GM23338 (cell line): ENCODE measurements at regions not wholly inside any gene's neighbourhood (a gene's known extent, or its start where the extent isn't known, plus 50 kb on each side); places are given as distances from the start of the nearest gene placed in this dataset.

Experiments
- ATAC-seq: fragments of 200-7000 bp; cut with Tn5 transposase; 3 replicates; pipeline ENCODE4 v1.9.1; 2020
- DNase-seq: peaks from one replicate; pipeline ENCODE4 v3.0.0-alpha.2; 2015; ENCODE audit warnings: low spot score
- H2AFZ ChIP-seq: fragments of 200-600 bp; sonication (generic); 2 replicates; pipeline ENCODE4 v1.8.0; 2016; ENCODE audit warnings: antibody characterized with exemption, mild to moderate bottlenecking, moderate library complexity
- H3F3A ChIP-seq: fragments of 200-600 bp; sonication (generic); replicated peaks from 2 replicates; pipeline ENCODE4 v1.8.0; 2017; ENCODE audit warnings: antibody characterized with exemption, mixed run types, low read depth
- H3K27ac ChIP-seq: fragments of 200-600 bp; sonication (generic); 2 replicates; pipeline ENCODE4 v1.6.1; 2016; ENCODE audit warnings: low read depth
- H3K27me3 ChIP-seq: fragments of 200-600 bp; sonication (generic); 2 replicates; pipeline ENCODE4 v1.8.0; 2016; ENCODE audit warnings: mild to moderate bottlenecking, mixed run types, moderate library complexity; ENCODE audit not compliant: insufficient read depth
- H3K36me3 ChIP-seq: fragments of 200-600 bp; sonication (generic); 2 replicates; pipeline ENCODE4 v1.8.0; 2016; ENCODE audit warnings: mild to moderate bottlenecking; ENCODE audit not compliant: insufficient read depth
- H3K4me1 ChIP-seq: fragments of 200-600 bp; sonication (generic); 2 replicates; pipeline ENCODE4 v1.8.0; 2016; ENCODE audit warnings: mild to moderate bottlenecking, moderate library complexity; ENCODE audit not compliant: insufficient read depth
- H3K4me2 ChIP-seq: fragments of 200-600 bp; sonication (generic); 2 replicates; pipeline ENCODE4 v1.7.1; 2017; ENCODE audit warnings: mixed run types
- H3K4me3 ChIP-seq: fragments of 200-600 bp; sonication (generic); 2 replicates; pipeline ENCODE4 v1.6.1; 2016; ENCODE audit warnings: mixed run types
- H3K79me2 ChIP-seq: fragments of 200-600 bp; sonication (generic); replicated peaks from 2 replicates; pipeline ENCODE4 v1.8.0; 2017; ENCODE audit warnings: mild to moderate bottlenecking; ENCODE audit not compliant: insufficient read depth
- H3K9me2 ChIP-seq: fragments of 200-600 bp; sonication (generic); 2 replicates; pipeline ENCODE4 v1.8.0; 2017; ENCODE audit not compliant: insufficient read depth
- H4K20me1 ChIP-seq: fragments of 200-600 bp; sonication (generic); replicated peaks from 2 replicates; pipeline ENCODE4 v1.8.0; 2017; ENCODE audit warnings: mild to moderate bottlenecking; ENCODE audit not compliant: insufficient read depth
- H3K27ac Mint-ChIP-seq: 2 replicates; pipeline ENCODE4 v1.8.0; 2020; ENCODE audit warnings: inconsistent platforms, mild to moderate bottlenecking, moderate library complexity, mixed read lengths
- H3K27me3 Mint-ChIP-seq: 3 replicates; pipeline ENCODE4 v1.8.0; 2022; ENCODE audit warnings: low read depth, mild to moderate bottlenecking, moderate library complexity, mixed read lengths, inconsistent platforms; ENCODE audit not compliant: insufficient read depth, poor library complexity
- H3K36me3 Mint-ChIP-seq: 3 replicates; pipeline ENCODE4 v1.8.0; 2021; ENCODE audit warnings: low read depth, mild to moderate bottlenecking, inconsistent platforms, moderate library complexity, mixed read lengths
- H3K4me1 Mint-ChIP-seq: 3 replicates; pipeline ENCODE4 v1.8.0; 2020; ENCODE audit warnings: mild to moderate bottlenecking, inconsistent platforms, mixed read lengths
- H3K4me3 Mint-ChIP-seq: 3 replicates; pipeline ENCODE4 v1.8.0; 2021; ENCODE audit warnings: moderate library complexity, mild to moderate bottlenecking, inconsistent platforms, mixed read lengths
- H3K9me3 Mint-ChIP-seq: 3 replicates; pipeline ENCODE4 v1.8.0; 2020; ENCODE audit warnings: moderate library complexity, mild to moderate bottlenecking, inconsistent platforms, mixed read lengths
- CREB1 ChIP-seq: fragments of 250-450 bp; sonication (Bioruptor Pico); IDR thresholded peaks from 2 replicates; pipeline ENCODE4 v1.5.0; 2020; ENCODE audit warnings: low read depth, mild to moderate bottlenecking, moderate library complexity
- EZH2 ChIP-seq: fragments of 200-600 bp; sonication (generic); IDR thresholded peaks from one replicate; pipeline ENCODE4 v1.8.0; 2017; ENCODE audit warnings: antibody characterized with exemption, mild to moderate bottlenecking, low read depth; ENCODE audit not compliant: unreplicated experiment
- EZH2phosphoT487 ChIP-seq: fragments of 200-600 bp; sonication (generic); IDR thresholded peaks from one replicate; pipeline ENCODE4 v1.8.1; 2018; ENCODE audit warnings: antibody characterized with exemption; ENCODE audit not compliant: unreplicated experiment
- JUNB ChIP-seq: IDR thresholded peaks from one replicate; pipeline ENCODE4 v1.6.1; 2016; ENCODE audit warnings: antibody characterized with exemption; ENCODE audit not compliant: unreplicated experiment
- NANOG ChIP-seq: IDR thresholded peaks from 2 replicates; pipeline ENCODE4 v1.6.1; 2016; ENCODE audit warnings: antibody characterized with exemption, borderline replicate concordance
- POLR2AphosphoS5 ChIP-seq: IDR thresholded peaks from 2 replicates; pipeline ENCODE4 v1.6.1; 2016; ENCODE audit warnings: antibody characterized with exemption, low read depth
- STAT1 ChIP-seq: IDR thresholded peaks from one replicate; pipeline ENCODE4 v1.6.1; 2016; ENCODE audit warnings: antibody characterized with exemption; ENCODE audit not compliant: unreplicated experiment
- ZNF331 ChIP-seq: fragments of 250-450 bp; sonication (Bioruptor Pico); IDR thresholded peaks from 2 replicates; pipeline ENCODE4 v1.5.0; 2020; ENCODE audit warnings: low read depth, mild to moderate bottlenecking, moderate library complexity
- TF ChIP-seq, protein P1 (sequence below): IDR thresholded peaks from 2 replicates; pipeline ENCODE4 v1.6.1; 2016; ENCODE audit warnings: antibody characterized with exemption
- TF ChIP-seq, protein P2 (sequence below), 2 experiments: fragments of 200-600 bp in 1 of 2; sonication (generic) in 1 of 2; conservative IDR thresholded peaks; 2 replicates each; pipeline versions ENCODE4 v1.5.1 to v1.6.1; 2016 to 2017; ENCODE audit warnings: antibody characterized with exemption in 2 of 2, low read depth in 2 of 2, mild to moderate bottlenecking in 2 of 2, moderate library complexity in 1 of 2
- TF ChIP-seq, protein P3 (sequence below): IDR thresholded peaks from one replicate; pipeline ENCODE4 v1.6.1; 2018; ENCODE audit warnings: antibody characterized with exemption; ENCODE audit not compliant: unreplicated experiment
- TF ChIP-seq, protein P4 (sequence below): fragments of 250-450 bp; sonication (Bioruptor Pico); IDR thresholded peaks from 2 replicates; pipeline ENCODE4 v1.5.0; 2020; ENCODE audit warnings: mild to moderate bottlenecking, moderate library complexity

DNA sequence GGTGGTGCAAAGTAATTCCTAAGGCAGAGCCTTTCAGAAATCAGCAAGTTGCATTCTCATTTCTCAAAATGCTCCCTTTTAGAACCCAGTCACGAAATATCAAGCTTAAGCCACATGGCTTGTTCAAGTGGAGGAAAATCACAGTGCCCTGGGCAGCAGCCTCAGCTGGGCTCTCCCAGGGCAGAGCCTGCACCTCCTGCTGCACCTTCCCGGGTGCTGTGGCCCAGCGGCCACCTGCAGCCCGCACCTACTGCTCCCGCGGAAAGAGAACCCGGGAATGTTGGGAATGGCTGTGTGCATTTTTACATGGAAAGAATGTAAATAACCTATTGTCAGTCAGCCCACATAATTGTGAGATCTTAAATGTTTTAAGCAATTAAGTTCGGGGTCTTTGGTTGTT is 396.5 kb upstream of the VSTM2A start (continued):
- TF ChIP-seq, protein P1, sequence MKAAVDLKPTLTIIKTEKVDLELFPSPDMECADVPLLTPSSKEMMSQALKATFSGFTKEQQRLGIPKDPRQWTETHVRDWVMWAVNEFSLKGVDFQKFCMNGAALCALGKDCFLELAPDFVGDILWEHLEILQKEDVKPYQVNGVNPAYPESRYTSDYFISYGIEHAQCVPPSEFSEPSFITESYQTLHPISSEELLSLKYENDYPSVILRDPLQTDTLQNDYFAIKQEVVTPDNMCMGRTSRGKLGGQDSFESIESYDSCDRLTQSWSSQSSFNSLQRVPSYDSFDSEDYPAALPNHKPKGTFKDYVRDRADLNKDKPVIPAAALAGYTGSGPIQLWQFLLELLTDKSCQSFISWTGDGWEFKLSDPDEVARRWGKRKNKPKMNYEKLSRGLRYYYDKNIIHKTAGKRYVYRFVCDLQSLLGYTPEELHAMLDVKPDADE, result no peak
- TF ChIP-seq POLR2AphosphoS5, result no peak

DNA sequence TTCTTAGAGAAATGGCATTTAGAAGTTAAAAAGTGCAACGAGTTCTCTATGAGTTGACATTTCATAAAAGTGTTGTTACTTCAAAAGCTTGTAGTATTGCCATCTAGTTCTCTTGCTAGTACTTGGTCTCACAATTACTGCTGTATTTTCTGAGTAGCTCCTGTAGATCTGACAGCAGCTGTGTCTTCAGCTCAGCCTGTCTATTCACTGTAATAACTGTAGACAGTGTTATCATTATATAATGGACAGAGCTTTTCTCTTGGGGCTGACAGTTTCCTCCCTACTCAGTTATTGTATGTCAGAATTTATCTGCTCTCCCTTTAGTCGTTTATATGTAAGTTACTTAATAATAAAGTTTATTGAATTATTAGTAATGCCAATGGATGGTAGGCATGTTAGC is 388.7 kb upstream of the VSTM2A start:
- H3K4me1 Mint-ChIP-seq, result peaks cover 6% of the 10 kb centered on the region; the same call in 2 of the 3 replicates
- DNase-seq (no peak), ATAC-seq (no peak)
- Histone ChIP-seq H2AFZ (no peak overlapping the region), H3K79me2 (no peaks in the 10 kb centered on the region), H3K4me2 (no peak overlapping the region), H3K9me2 (0 out of 2 replicates have a peak, but pooled peaks cover 4% of the 10 kb centered on the region), H4K20me1 (no peaks in the 10 kb centered on the region), H3K4me1 (peaks cover 9% of the 10 kb centered on the region), H3K36me3 (no peaks in the 10 kb centered on the region), H3K27ac (no peak overlapping the region), H3K27me3 (no peaks in the 10 kb centered on the region), H3F3A (no peaks in the 10 kb centered on the region), H3K4me3 (no peak overlapping the region)
- H3K36me3 Mint-ChIP-seq, result no peaks in the 10 kb centered on the region
- no peak overlapping the region for H3K4me3 Mint-ChIP-seq
- H3K27me3 Mint-ChIP-seq, result no peaks in the 10 kb centered on the region
- H3K9me3 Mint-ChIP-seq, result no peaks in the 10 kb centered on the region
- no peak overlapping the region for H3K27ac Mint-ChIP-seq
- TF ChIP-seq NANOG, result no peak
- no peak for TF ChIP-seq EZH2
- no peak for TF ChIP-seq EZH2phosphoT487
- TF ChIP-seq, protein P2, sequence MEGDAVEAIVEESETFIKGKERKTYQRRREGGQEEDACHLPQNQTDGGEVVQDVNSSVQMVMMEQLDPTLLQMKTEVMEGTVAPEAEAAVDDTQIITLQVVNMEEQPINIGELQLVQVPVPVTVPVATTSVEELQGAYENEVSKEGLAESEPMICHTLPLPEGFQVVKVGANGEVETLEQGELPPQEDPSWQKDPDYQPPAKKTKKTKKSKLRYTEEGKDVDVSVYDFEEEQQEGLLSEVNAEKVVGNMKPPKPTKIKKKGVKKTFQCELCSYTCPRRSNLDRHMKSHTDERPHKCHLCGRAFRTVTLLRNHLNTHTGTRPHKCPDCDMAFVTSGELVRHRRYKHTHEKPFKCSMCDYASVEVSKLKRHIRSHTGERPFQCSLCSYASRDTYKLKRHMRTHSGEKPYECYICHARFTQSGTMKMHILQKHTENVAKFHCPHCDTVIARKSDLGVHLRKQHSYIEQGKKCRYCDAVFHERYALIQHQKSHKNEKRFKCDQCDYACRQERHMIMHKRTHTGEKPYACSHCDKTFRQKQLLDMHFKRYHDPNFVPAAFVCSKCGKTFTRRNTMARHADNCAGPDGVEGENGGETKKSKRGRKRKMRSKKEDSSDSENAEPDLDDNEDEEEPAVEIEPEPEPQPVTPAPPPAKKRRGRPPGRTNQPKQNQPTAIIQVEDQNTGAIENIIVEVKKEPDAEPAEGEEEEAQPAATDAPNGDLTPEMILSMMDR (conservative IDR thresholded peaks at IDR 0.05; ENCODE audit: low read depth in 2 of 2), result no peak
- TF ChIP-seq, protein P3, sequence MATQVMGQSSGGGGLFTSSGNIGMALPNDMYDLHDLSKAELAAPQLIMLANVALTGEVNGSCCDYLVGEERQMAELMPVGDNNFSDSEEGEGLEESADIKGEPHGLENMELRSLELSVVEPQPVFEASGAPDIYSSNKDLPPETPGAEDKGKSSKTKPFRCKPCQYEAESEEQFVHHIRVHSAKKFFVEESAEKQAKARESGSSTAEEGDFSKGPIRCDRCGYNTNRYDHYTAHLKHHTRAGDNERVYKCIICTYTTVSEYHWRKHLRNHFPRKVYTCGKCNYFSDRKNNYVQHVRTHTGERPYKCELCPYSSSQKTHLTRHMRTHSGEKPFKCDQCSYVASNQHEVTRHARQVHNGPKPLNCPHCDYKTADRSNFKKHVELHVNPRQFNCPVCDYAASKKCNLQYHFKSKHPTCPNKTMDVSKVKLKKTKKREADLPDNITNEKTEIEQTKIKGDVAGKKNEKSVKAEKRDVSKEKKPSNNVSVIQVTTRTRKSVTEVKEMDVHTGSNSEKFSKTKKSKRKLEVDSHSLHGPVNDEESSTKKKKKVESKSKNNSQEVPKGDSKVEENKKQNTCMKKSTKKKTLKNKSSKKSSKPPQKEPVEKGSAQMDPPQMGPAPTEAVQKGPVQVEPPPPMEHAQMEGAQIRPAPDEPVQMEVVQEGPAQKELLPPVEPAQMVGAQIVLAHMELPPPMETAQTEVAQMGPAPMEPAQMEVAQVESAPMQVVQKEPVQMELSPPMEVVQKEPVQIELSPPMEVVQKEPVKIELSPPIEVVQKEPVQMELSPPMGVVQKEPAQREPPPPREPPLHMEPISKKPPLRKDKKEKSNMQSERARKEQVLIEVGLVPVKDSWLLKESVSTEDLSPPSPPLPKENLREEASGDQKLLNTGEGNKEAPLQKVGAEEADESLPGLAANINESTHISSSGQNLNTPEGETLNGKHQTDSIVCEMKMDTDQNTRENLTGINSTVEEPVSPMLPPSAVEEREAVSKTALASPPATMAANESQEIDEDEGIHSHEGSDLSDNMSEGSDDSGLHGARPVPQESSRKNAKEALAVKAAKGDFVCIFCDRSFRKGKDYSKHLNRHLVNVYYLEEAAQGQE, result no peak
- TF ChIP-seq ZNF331 (CRISPR knock-in tag), result no peak
- TF ChIP-seq JUNB, result no peak
- no peak for TF ChIP-seq POLR2AphosphoS5
- TF ChIP-seq, protein P1, result no peak
- no peak for TF ChIP-seq CREB1
- no peak for TF ChIP-seq STAT1
- TF ChIP-seq, protein P4, sequence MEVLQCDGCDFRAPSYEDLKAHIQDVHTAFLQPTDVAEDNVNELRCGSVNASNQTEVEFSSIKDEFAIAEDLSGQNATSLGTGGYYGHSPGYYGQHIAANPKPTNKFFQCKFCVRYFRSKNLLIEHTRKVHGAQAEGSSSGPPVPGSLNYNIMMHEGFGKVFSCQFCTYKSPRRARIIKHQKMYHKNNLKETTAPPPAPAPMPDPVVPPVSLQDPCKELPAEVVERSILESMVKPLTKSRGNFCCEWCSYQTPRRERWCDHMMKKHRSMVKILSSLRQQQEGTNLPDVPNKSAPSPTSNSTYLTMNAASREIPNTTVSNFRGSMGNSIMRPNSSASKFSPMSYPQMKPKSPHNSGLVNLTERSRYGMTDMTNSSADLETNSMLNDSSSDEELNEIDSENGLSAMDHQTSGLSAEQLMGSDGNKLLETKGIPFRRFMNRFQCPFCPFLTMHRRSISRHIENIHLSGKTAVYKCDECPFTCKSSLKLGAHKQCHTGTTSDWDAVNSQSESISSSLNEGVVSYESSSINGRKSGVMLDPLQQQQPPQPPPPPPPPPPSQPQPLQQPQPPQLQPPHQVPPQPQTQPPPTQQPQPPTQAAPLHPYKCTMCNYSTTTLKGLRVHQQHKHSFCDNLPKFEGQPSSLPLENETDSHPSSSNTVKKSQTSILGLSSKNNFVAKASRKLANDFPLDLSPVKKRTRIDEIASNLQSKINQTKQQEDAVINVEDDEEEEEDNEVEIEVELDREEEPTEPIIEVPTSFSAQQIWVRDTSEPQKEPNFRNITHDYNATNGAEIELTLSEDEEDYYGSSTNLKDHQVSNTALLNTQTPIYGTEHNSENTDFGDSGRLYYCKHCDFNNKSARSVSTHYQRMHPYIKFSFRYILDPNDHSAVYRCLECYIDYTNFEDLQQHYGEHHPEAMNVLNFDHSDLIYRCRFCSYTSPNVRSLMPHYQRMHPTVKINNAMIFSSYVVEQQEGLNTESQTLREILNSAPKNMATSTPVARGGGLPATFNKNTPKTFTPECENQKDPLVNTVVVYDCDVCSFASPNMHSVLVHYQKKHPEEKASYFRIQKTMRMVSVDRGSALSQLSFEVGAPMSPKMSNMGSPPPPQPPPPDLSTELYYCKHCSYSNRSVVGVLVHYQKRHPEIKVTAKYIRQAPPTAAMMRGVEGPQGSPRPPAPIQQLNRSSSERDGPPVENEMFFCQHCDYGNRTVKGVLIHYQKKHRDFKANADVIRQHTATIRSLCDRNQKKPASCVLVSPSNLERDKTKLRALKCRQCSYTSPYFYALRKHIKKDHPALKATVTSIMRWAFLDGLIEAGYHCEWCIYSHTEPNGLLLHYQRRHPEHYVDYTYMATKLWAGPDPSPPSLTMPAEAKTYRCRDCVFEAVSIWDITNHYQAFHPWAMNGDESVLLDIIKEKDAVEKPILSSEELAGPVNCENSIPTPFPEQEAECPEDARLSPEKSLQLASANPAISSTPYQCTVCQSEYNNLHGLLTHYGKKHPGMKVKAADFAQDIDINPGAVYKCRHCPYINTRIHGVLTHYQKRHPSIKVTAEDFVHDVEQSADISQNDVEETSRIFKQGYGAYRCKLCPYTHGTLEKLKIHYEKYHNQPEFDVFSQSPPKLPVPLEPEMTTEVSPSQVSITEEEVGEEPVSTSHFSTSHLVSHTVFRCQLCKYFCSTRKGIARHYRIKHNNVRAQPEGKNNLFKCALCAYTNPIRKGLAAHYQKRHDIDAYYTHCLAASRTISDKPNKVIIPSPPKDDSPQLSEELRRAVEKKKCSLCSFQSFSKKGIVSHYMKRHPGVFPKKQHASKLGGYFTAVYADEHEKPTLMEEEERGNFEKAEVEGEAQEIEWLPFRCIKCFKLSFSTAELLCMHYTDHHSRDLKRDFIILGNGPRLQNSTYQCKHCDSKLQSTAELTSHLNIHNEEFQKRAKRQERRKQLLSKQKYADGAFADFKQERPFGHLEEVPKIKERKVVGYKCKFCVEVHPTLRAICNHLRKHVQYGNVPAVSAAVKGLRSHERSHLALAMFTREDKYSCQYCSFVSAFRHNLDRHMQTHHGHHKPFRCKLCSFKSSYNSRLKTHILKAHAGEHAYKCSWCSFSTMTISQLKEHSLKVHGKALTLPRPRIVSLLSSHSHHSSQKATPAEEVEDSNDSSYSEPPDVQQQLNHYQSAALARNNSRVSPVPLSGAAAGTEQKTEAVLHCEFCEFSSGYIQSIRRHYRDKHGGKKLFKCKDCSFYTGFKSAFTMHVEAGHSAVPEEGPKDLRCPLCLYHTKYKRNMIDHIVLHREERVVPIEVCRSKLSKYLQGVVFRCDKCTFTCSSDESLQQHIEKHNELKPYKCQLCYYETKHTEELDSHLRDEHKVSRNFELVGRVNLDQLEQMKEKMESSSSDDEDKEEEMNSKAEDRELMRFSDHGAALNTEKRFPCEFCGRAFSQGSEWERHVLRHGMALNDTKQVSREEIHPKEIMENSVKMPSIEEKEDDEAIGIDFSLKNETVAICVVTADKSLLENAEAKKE (CRISPR knock-in tag), result no peak
